Activated naive CD8-positive, alpha-beta T cell treated with anti-CD3 and anti-CD28 coated beads for 36 hours (primary cell): ENCODE measurements at regions not wholly inside any gene's neighbourhood (a gene's known extent, or its start where the extent isn't known, plus 50 kb on each side); places are given as distances from the start of the nearest gene placed in this dataset.

Source experiments
- DNase-seq: peaks from one replicate; pipeline ENCODE4 v3.0.0; 2021
- H3K27ac Mint-ChIP-seq: one replicate; pipeline ENCODE4 v1.8.0; 2022; ENCODE audit warnings: mild to moderate bottlenecking, moderate library complexity, mixed read lengths
- H3K27me3 Mint-ChIP-seq: one replicate; pipeline ENCODE4 v1.8.0; 2022; ENCODE audit warnings: mild to moderate bottlenecking, mixed read lengths
- H3K36me3 Mint-ChIP-seq: one replicate; pipeline ENCODE4 v1.8.0; 2021; ENCODE audit warnings: mild to moderate bottlenecking, mixed read lengths
- H3K4me1 Mint-ChIP-seq: one replicate; pipeline ENCODE4 v1.8.0; 2021; ENCODE audit warnings: mixed read lengths
- H3K4me3 Mint-ChIP-seq: one replicate; pipeline ENCODE4 v1.8.0; 2022; ENCODE audit warnings: mild to moderate bottlenecking, moderate library complexity, mixed read lengths
- H3K9me3 Mint-ChIP-seq: one replicate; pipeline ENCODE4 v1.8.0; 2022; ENCODE audit warnings: mixed read lengths

DNA sequence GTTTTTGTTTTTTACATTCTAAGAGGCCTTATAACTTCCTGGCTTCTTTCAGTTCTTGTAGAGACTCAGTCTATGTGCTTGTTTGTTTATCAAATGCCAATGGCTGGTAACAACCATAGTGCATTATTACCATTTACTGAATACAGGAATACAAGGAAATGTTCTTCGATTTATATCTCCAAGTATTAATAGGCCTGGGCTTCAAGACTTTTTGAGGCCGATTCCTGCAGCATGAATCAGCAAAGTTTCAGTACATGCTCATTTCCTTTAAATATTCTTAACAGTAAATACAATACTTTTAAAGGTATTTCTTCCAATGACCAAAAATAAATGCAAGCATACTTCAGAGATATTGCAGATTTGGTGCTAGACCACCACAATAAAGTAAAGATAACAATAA, 535.3 kb downstream of the EFNA5 start:
- Mint-ChIP-seq H3K4me3 (no peak overlapping the region), H3K36me3 (no peaks in the 10 kb centered on the region), H3K27me3 (no peaks in the 10 kb centered on the region), H3K9me3 (peaks cover 16% of the 10 kb centered on the region), H3K27ac (no peak overlapping the region), H3K4me1 (no peaks in the 10 kb centered on the region)
- DNase-seq: no peak

DNA sequence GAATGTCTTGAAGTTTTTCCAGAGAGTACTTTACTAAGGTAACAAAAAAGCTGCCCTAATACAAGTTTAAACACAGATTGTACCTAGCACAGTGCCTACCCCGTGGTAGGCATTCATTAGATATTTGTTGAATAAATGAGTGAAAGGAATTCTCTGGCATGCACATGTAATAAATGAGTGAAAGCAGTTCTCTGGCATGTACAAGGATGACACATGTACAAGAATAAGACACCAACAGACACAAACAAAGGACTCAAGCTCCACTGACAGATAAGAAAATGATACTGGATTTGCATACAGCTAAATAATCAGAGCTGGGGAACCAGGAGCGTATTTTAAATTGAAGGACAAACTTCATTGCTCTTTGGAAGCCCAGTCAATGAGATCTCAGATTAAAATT, 535.8 kb downstream of the EFNA5 start:
- Mint-ChIP-seq H3K27ac (no peak overlapping the region), H3K36me3 (no peaks in the 10 kb centered on the region), H3K9me3 (peaks cover 13% of the 10 kb centered on the region), H3K27me3 (no peaks in the 10 kb centered on the region), H3K4me1 (no peaks in the 10 kb centered on the region), H3K4me3 (no peak overlapping the region)
- DNase-seq: no peak

DNA sequence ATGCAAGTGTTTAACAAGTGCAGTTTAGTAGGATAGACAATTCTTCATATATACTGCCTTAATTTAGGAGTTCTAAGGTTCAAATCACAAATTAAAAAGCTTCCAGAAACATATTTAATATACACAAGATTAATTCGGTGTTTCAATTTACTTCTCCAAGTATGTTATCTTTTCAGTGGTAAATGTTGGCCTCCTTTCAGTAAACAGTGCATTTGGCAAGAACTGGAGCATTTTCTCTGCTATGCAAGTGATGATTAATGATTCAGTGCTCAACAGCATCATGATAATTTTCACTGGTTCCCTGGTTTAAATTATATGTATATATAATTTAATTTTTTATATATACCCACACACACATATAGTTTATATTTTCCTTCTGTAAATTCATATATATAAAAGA, 541.7 kb downstream of the EFNA5 start:
- no peak overlapping the region for H3K27ac Mint-ChIP-seq
- no peak for DNase-seq
- no peaks in the 10 kb centered on the region for H3K4me1 Mint-ChIP-seq
- H3K4me3 Mint-ChIP-seq: no peak overlapping the region
- no peaks in the 10 kb centered on the region for H3K27me3 Mint-ChIP-seq
- H3K9me3 Mint-ChIP-seq: peaks cover 7% of the 10 kb centered on the region
- no peaks in the 10 kb centered on the region for H3K36me3 Mint-ChIP-seq

DNA sequence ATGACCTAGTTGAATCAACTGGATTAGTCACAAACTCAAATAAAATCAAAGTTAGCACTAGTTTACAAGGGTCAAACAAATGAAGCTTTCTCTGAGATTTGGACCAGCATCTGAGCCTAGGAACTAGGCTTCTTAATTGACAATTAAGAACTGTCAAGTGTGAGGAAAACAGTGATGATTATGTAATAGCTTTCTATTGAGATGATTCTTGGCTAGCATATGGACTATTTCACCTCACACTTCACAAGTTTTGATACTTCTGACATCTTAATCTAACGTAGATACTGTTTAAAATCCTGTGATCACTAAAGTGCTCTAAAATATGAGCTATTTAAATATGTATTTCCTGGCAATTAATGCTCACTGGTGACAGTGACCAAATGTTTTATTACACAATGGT, 542.9 kb downstream of the EFNA5 start:
- Mint-ChIP-seq H3K36me3 (no peaks in the 10 kb centered on the region), H3K27me3 (no peaks in the 10 kb centered on the region), H3K4me1 (no peaks in the 10 kb centered on the region), H3K9me3 (peaks cover 5% of the 10 kb centered on the region), H3K27ac (no peak overlapping the region), H3K4me3 (no peak overlapping the region)
- DNase-seq: no peak

DNA sequence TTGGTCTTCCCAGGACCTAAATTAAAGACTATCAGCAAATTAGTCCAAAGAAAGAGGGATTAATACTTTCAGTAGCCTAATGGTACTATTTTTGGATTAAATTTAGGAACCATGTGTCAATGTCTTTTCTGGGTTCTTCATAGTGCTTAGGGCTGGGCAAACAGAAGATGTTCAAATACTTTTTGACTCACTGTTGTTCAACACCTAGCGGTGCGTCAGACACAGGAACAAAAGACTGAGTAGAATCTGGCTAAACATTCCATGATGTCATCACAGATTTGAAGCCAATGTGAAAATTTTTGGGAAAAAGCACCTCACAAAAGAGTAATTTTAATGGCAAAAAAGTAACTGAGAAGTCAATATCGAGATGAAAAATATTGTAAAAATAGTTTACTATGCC, 544.4 kb downstream of the EFNA5 start:
- DNase-seq: no peak
- no peak overlapping the region for H3K4me3 Mint-ChIP-seq
- no peaks in the 10 kb centered on the region for H3K4me1 Mint-ChIP-seq
- no peak overlapping the region for H3K27ac Mint-ChIP-seq
- no peaks in the 10 kb centered on the region for H3K27me3 Mint-ChIP-seq
- H3K36me3 Mint-ChIP-seq: no peaks in the 10 kb centered on the region
- H3K9me3 Mint-ChIP-seq: no peaks in the 10 kb centered on the region

DNA sequence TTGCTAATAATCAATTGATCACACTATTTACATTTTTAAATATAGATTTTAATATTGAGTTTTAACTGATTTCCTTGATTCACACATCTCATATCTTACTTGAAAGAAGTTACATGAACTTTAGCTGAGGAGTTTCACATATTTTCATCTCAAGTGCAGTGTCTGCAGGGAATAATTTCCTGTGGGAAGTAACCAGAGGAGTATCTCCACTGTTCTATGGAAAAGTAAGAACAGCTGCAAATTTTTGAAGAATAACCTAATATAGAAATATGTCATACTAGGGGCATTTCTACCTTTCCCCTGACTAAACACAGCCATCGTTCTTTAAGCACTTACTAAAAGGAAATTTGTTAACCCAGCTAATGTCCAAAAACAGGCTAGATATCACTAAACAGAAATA, 546.4 kb downstream of the EFNA5 start:
- no peak overlapping the region for H3K27ac Mint-ChIP-seq
- H3K4me3 Mint-ChIP-seq: no peak overlapping the region
- DNase-seq: no peak
- no peaks in the 10 kb centered on the region for H3K27me3 Mint-ChIP-seq
- H3K36me3 Mint-ChIP-seq: no peaks in the 10 kb centered on the region
- no peaks in the 10 kb centered on the region for H3K9me3 Mint-ChIP-seq
- H3K4me1 Mint-ChIP-seq: no peaks in the 10 kb centered on the region

DNA sequence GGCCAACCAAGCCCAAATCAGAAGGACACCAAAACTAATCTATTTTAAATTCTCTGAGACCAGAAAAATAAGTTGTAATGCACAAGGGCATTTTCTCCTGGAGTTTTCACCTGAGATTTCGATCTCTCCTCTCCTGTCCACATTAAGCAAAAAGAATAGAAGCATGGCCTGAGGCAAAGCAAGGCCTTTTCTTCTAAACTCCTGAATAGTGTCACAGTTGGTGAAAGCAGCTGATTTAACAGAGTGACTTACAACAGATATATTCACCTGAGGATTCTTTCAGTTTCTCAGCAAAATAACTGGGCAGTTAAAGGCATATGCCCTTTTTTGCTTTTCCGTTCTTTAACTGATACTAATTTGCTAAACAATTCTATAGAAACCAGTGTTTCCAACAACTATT, 547.7 kb downstream of the EFNA5 start:
- H3K4me3 Mint-ChIP-seq: no peak overlapping the region

DNA sequence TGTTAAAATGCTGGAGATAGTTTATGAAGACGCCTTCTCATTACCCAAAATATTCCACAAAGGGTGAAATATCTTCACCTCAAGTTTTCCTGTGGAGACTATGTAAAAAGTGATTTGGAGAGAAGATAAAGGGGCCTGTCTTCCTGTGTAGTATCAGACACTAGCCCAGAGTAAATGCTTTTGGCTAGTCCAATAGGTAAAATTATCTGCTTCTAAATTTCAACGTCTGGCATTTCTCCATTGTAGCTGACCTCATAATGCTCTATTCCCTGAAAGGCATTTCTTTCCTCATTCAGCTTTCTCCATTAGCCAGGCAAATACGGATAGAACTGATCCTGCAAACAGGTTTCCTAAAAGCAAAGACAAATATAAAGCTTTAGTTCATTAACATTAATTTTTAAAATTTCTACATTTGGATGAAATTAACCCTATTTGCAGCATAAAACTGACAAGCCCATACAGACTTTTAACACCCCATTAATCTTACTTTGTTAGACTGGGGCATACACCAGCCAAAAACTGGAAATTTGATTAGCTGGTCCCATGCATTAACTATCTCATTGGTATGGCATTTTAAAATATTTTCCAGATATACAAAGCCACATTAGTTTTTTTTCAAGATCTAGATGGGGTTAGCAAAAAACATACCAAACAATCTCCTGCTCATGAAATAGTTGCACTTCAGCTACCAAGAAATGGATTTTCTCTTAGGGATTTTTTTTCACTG, 548.8 kb downstream of the EFNA5 start:
- Mint-ChIP-seq H3K27ac (no peak overlapping the region), H3K4me3 (no peak overlapping the region), H3K36me3 (no peaks in the 10 kb centered on the region), H3K9me3 (no peaks in the 10 kb centered on the region), H3K27me3 (no peaks in the 10 kb centered on the region), H3K4me1 (no peaks in the 10 kb centered on the region)
- DNase-seq: no peak

More for the DNA sequence above, 547.7 kb downstream of the EFNA5 start:
- H3K9me3 Mint-ChIP-seq: no peaks in the 10 kb centered on the region
- no peaks in the 10 kb centered on the region for H3K36me3 Mint-ChIP-seq
- H3K4me1 Mint-ChIP-seq: no peaks in the 10 kb centered on the region
- H3K27ac Mint-ChIP-seq: no peak overlapping the region
- no peaks in the 10 kb centered on the region for H3K27me3 Mint-ChIP-seq
- DNase-seq: no peak

DNA sequence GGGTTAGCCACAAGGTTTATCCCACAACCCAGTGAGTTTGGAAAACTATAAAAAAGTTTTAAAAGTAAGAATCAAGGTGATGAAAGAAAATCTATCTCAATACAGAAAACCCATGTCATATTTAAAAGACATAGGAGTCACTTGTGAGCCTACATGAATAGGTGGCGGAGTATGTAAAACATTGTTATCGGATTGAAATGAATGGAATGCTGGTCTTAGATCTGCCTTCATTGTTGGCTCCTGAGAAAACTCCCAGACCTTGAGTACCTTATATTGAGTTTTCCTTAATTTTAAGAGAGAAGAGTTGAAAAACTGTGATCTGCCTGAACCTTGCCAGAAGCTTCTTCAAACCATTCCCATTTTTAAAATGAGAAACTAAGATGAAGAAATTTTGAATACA, 551.1 kb downstream of the EFNA5 start:
- Mint-ChIP-seq H3K4me1 (no peaks in the 10 kb centered on the region), H3K27me3 (no peaks in the 10 kb centered on the region), H3K9me3 (no peaks in the 10 kb centered on the region), H3K4me3 (no peak overlapping the region), H3K27ac (no peak overlapping the region), H3K36me3 (no peaks in the 10 kb centered on the region)
- DNase-seq: no peak

DNA sequence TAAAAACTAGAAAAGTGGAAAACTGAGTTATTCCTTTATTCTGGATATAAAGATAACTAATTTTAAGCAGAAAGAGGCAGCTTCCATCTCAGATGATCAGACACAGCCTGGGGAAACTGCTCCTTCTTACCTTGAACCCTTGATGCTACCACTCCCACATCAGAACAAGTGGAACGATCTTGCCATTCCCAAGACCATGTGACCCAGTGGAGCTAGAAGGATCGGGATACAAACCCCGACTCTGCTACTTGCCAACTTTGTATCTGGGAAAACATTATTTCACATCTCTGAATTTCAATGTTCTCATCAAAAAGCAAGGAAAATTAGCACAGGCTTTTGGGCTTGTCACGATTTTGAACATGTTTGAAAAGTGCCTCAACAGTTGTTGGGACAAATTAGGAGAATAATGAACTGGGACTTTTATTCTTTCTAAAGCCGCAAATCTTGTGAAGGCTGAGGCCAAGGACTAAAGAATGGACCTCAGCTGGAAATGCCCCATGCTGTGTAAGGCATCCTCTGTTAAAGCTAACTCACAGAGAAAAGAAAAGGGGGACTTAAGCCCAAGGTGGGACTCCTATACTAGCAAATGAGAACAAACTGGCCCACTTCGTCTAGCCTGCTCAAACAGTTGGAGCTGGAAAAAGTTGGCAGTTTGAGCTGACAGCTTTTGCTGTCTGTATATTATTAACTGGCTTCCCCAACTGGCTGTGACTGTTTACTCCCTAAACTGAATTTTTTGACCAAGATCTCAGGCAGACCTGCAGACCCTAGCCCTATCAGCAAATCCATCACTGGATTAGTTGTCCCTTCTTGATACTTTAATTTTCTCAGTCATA, 552.3 kb downstream of the EFNA5 start:
- H3K27ac Mint-ChIP-seq: no peak overlapping the region
- H3K4me3 Mint-ChIP-seq: no peak overlapping the region
- H3K27me3 Mint-ChIP-seq: no peaks in the 10 kb centered on the region
- H3K9me3 Mint-ChIP-seq: no peaks in the 10 kb centered on the region
- no peak for DNase-seq
- no peaks in the 10 kb centered on the region for H3K4me1 Mint-ChIP-seq
- H3K36me3 Mint-ChIP-seq: no peaks in the 10 kb centered on the region

DNA sequence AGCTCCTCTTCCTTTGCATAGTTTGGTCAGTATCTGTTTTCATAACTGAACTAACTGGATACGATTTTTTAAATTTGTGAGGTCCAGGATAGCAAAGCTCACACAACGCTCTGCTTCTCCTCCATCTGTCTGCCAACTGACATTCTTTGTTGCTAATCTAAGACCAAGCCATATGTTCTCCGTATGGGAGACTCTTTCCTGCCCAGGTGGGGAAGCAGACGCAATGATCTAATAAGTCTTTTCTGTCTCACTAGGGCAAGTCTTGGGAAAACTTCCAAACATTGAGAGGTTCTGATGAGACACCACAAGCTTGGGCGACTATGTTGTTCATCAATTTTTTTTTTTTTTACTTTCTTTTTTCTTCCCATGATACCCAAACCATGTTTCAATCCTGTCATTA, 558.5 kb downstream of the EFNA5 start:
- H3K4me3 Mint-ChIP-seq: no peak overlapping the region
- H3K4me1 Mint-ChIP-seq: no peaks in the 10 kb centered on the region

DNA sequence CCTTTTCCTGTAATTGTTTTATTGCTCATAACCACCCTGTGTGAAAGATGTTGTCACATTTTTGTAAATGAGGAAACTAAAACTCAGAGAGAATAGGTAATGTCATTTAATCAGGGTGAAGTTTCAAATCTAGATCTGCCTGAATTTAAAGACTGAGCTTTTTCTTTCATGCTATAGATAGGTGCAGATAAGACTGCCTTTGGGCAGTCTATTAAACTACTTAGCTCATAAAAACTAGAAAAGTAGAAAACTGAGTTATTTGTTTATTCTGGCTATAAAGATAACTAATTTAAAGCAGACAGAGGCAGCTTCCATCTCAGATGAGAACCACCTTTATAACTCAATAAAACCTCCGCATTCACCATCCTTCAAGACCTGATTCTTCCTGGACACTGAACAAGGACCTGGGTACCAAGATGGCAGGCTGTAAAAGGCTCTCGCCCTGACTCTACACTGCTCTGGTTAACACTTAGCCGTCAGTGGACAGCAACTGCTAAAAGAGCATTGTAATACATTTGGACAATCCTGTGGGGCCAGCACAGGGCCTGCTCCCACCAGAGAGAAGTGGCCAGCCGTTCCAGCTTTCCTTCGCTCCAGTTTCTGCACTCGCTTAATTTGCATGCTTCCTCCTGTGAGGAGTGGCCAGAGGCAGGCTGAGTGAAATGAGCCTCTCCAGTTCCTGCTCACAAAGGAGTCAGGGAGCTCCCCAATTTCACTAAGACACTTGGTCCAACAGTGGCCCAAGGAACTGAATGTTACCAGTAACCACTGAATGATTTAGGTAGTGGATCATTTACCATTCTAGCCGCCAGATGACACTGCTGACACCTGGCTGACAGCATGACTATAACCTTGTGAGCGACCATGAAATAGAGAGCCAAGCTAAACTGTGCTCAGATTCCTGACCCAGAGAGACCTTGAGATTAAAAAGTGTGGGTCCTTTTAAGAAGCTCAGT, 566.4 kb downstream of the EFNA5 start:
- no peaks in the 10 kb centered on the region for H3K4me1 Mint-ChIP-seq
- no peaks in the 10 kb centered on the region for H3K36me3 Mint-ChIP-seq
- peaks cover 1% of the 10 kb centered on the region for H3K9me3 Mint-ChIP-seq
- H3K27me3 Mint-ChIP-seq: no peaks in the 10 kb centered on the region
- no peak overlapping the region for H3K27ac Mint-ChIP-seq
- DNase-seq: no peak
- no peak overlapping the region for H3K4me3 Mint-ChIP-seq

More for the DNA sequence above, 558.5 kb downstream of the EFNA5 start:
- Mint-ChIP-seq H3K27me3 (no peaks in the 10 kb centered on the region), H3K36me3 (no peaks in the 10 kb centered on the region), H3K27ac (no peak overlapping the region), H3K9me3 (peaks cover 9% of the 10 kb centered on the region)
- no peak for DNase-seq

DNA sequence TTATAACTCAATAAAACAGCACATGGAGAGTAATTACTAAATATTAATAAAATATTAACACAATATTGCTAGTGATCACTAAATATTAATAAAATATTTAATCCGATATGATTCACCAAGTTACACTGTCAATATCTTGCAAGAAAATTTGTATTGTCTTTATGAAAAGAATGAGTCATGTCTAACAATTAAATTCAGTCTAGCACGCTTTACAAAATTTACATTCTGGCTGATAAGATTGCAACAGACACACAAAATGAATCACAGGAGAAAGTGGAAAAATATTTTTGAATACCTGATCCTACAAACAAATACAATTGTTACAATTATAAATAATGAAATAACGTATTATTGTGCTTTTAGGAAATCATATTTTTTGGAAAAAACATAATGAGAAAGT, 567.2 kb downstream of the EFNA5 start:
- Mint-ChIP-seq H3K36me3 (no peaks in the 10 kb centered on the region), H3K9me3 (no peaks in the 10 kb centered on the region), H3K4me1 (no peaks in the 10 kb centered on the region), H3K4me3 (no peak overlapping the region), H3K27me3 (no peaks in the 10 kb centered on the region), H3K27ac (no peak overlapping the region)
- DNase-seq: no peak

DNA sequence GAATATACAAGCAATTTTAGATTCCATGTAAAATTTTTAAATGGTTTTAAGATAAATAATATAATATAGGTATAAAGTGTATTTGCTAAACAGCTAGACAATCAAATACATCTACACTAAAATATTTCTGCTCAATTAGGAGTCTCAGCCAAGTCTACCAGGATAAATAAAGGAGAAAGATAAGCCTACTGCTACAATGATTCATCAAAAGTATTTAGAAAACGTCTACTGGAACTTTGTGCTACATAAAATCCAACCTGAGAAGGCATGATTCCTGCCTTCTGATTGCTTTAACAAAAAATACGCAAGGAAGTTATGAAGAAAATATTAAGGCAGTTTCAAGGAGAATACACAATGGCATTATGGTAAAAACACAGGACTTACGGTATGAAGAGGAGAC, 570.6 kb downstream of the EFNA5 start:
- no peaks in the 10 kb centered on the region for H3K36me3 Mint-ChIP-seq
- no peaks in the 10 kb centered on the region for H3K9me3 Mint-ChIP-seq
- no peak overlapping the region for H3K4me3 Mint-ChIP-seq
- H3K27ac Mint-ChIP-seq: no peak overlapping the region
- no peaks in the 10 kb centered on the region for H3K4me1 Mint-ChIP-seq
- H3K27me3 Mint-ChIP-seq: no peaks in the 10 kb centered on the region
- no peak for DNase-seq

DNA sequence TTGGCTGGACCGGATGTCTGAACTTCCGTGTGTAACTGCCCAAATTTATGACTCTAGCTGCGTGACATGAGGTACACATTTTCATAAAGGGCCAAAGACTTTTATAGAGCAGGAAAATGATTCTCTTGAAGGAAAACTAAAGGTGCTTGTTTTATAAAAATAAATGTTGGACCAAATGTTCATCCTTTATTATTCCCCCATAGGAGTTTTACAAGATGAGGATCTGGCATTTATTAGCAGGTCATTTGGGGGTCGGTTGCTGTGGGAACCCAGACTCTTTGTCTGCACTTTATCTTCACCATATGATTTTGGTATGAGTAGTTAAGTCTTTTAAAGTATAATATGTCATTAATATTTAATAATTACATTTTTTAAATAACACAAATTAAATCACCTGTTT, 571.2 kb downstream of the EFNA5 start:
- H3K27me3 Mint-ChIP-seq: no peaks in the 10 kb centered on the region
- no peaks in the 10 kb centered on the region for H3K4me1 Mint-ChIP-seq
- H3K4me3 Mint-ChIP-seq: no peak overlapping the region
- H3K27ac Mint-ChIP-seq: no peak overlapping the region
- H3K9me3 Mint-ChIP-seq: no peaks in the 10 kb centered on the region
- no peak for DNase-seq
- no peaks in the 10 kb centered on the region for H3K36me3 Mint-ChIP-seq
